OCI-LY7 (cell line): ENCODE measurements at regions not wholly inside any gene's neighbourhood (a gene's known extent, or its start where the extent isn't known, plus 50 kb on each side); places are given as distances from the start of the nearest gene placed in this dataset.

Experiments
- BruUV-seq: library from RNA; stranded (reverse); fragments of 400-500 nt; replicated peaks from 2 replicates; lab custom pipeline; 2021; lab: Mats Ljungman, UMichigan
- CTCF ChIA-PET: fragments of 300-600 bp; sonication (Branson Sonifier 250); formaldehyde crosslinking; loops from one replicate; lab custom pipeline; 2022; ENCODE audit warnings: antibody characterized with exemption; ENCODE audit not compliant: unreplicated experiment; lab: Charles Lee
- POLR2A ChIA-PET: fragments of 300-600 bp; sonication (Branson Sonifier 250); formaldehyde crosslinking; loops from one replicate; lab custom pipeline; 2022; ENCODE audit warnings: antibody characterized with exemption; lab: Charles Lee
- DNase-seq: peaks from one replicate; pipeline ENCODE4 v3.0.0-alpha.2; 2015; ENCODE audit warnings: low spot score
- H2AFZ ChIP-seq: fragments of 200-600 bp; sonication (generic), shearing (Covaris generic); 2 replicates; pipeline ENCODE4 v1.6.1; 2014; ENCODE audit warnings: mild to moderate bottlenecking, antibody characterized with exemption, low read length, moderate library complexity
- H3K27ac ChIP-seq: fragments of 200-600 bp; sonication (generic); 2 replicates; pipeline ENCODE4 v1.5.1; 2014; ENCODE audit warnings: mixed run types, low read depth, mild to moderate bottlenecking, moderate library complexity, low read length, inconsistent platforms; ENCODE audit not compliant: poor library complexity, severe bottlenecking
- H3K36me3 ChIP-seq: fragments of 200-600 bp; sonication (generic); 2 replicates; pipeline ENCODE4 v1.6.1; 2014; ENCODE audit warnings: mild to moderate bottlenecking, antibody characterized with exemption, low read length, moderate library complexity, mixed read lengths; ENCODE audit not compliant: insufficient read depth
- H3K4me1 ChIP-seq: fragments of 200-600 bp; sonication (generic); 2 replicates; pipeline ENCODE4 v1.5.1; 2014; ENCODE audit warnings: mild to moderate bottlenecking, low read length; ENCODE audit not compliant: insufficient read depth, poor library complexity, severe bottlenecking
- H3K4me2 ChIP-seq: fragments of 200-600 bp; sonication (generic); 2 replicates; pipeline ENCODE4 v1.6.1; 2014; ENCODE audit warnings: mild to moderate bottlenecking, low read length
- H3K4me3 ChIP-seq: fragments of 200-600 bp; sonication (generic); 2 replicates; pipeline ENCODE4 v1.5.1; 2014; ENCODE audit warnings: mild to moderate bottlenecking, low read depth, low read length; ENCODE audit not compliant: poor library complexity, severe bottlenecking
- H3K79me2 ChIP-seq: fragments of 200-600 bp; sonication (generic); 2 replicates; pipeline ENCODE4 v1.6.1; 2016; ENCODE audit warnings: low read depth, mild to moderate bottlenecking, low read length, moderate library complexity, mixed read lengths; ENCODE audit not compliant: insufficient read depth
- H3K9me2 ChIP-seq: fragments of 200-600 bp; sonication (generic); 2 replicates; pipeline ENCODE4 v1.6.1; 2016; ENCODE audit warnings: mild to moderate bottlenecking, low read length, mixed read lengths; ENCODE audit not compliant: insufficient read depth
- H3K9me3 ChIP-seq: fragments of 200-600 bp; sonication (generic); 2 replicates; pipeline ENCODE4 v1.6.1; 2014; ENCODE audit warnings: mild to moderate bottlenecking, mixed run types, low read length, mixed read lengths
- H4K20me1 ChIP-seq: fragments of 200-600 bp; sonication (generic); 2 replicates; pipeline ENCODE4 v1.6.1; 2014; ENCODE audit warnings: mild to moderate bottlenecking, antibody characterized with exemption, low read length, moderate library complexity, mixed read lengths; ENCODE audit not compliant: insufficient read depth
- CTCF ChIP-seq: fragments of 200-600 bp; sonication (generic); conservative IDR thresholded peaks from 2 replicates; pipeline ENCODE4 v1.5.1; 2014; ENCODE audit warnings: mild to moderate bottlenecking, antibody characterized with exemption, low read length, moderate library complexity, mixed read lengths
- EZH2phosphoT487 ChIP-seq: fragments of 200-600 bp; sonication (generic); IDR thresholded peaks from 2 replicates; pipeline ENCODE4 v1.6.1; 2018; ENCODE audit warnings: low read depth, borderline replicate concordance, mild to moderate bottlenecking, mixed run types, antibody characterized with exemption, low read length, moderate library complexity, mixed read lengths
- intact Hi-C: fragments of 100-400 bp; cut with micrococcal nuclease; formaldehyde crosslinking; loops from one replicate; pipeline ENCODE4 v1.10.0; 2022; ENCODE audit not compliant: unreplicated experiment

- no peaks in the 10 kb centered on the region for H3K9me2 ChIP-seq
- no peak for DNase-seq
- no peaks in the 10 kb centered on the region for H3K36me3 ChIP-seq
- no peaks in the 10 kb centered on the region for H3K79me2 ChIP-seq
- ChIA-PET CTCF (no interaction called here), POLR2A (interaction anchor here (1.4 kb wide), 1 partner anchor 69 kb away, joined by 3 read pairs; no protein-coding TSS in a partner anchor)
- no peak overlapping the region for H2AFZ ChIP-seq
- TF ChIP-seq CTCF, result no peak
- TF ChIP-seq EZH2phosphoT487, result no peak
- BruUV-seq, result no TSS peak
- H3K4me3 ChIP-seq, result no peak overlapping the region
- H3K27ac ChIP-seq, result no peak overlapping the region
- H3K9me3 ChIP-seq, result no peaks in the 10 kb centered on the region
- H4K20me1 ChIP-seq, result no peaks in the 10 kb centered on the region
- intact Hi-C loops, result no loop called here
- peaks cover 59% of the 10 kb centered on the region for H3K4me1 ChIP-seq
- no peak overlapping the region for H3K4me2 ChIP-seq
These were observed 320.2 kb downstream of the DLEU7 start for GRCh38 chr13:50523307-50523706.

GRCh38 chr13:50524560-50524959, 318.9 kb downstream of the DLEU7 start:
- DNase-seq, result no peak
- no TSS peak for BruUV-seq
- TF ChIP-seq EZH2phosphoT487 (no peak), CTCF (peak; percentile 35; the same call in 1 of the 2 replicates)
- H3K4me1 ChIP-seq, result peaks cover 60% of the 10 kb centered on the region
- H3K27ac ChIP-seq, result no peak overlapping the region
- no peak overlapping the region for H2AFZ ChIP-seq
- H3K36me3 ChIP-seq, result no peaks in the 10 kb centered on the region
- no peaks in the 10 kb centered on the region for H3K79me2 ChIP-seq
- H3K9me2 ChIP-seq, result no peaks in the 10 kb centered on the region
- no peak overlapping the region for H3K4me2 ChIP-seq
- CTCF ChIA-PET, result no interaction called here
- no peaks in the 10 kb centered on the region for H4K20me1 ChIP-seq
- no peaks in the 10 kb centered on the region for H3K9me3 ChIP-seq
- POLR2A ChIA-PET, result interaction anchor here (1.0 to 1.7 kb wide), 4 partner anchors 11 to 392 kb away, joined by 3 read pairs; no protein-coding TSS in a partner anchor
- intact Hi-C loops, result no loop called here
- H3K4me3 ChIP-seq, result no peak overlapping the region

- H3K9me2 ChIP-seq, result no peaks in the 10 kb centered on the region
- no peaks in the 10 kb centered on the region for H3K79me2 ChIP-seq
- TF ChIP-seq CTCF (no peak), EZH2phosphoT487 (no peak)
- peak overlapping the region; percentile 57 for H3K4me2 ChIP-seq
- H3K36me3 ChIP-seq, result no peaks in the 10 kb centered on the region
- peak overlapping the region; percentile 24 for H3K4me3 ChIP-seq
- H3K9me3 ChIP-seq, result no peaks in the 10 kb centered on the region
- intact Hi-C loops, result loop anchor here (1.0 to 5.0 kb wide), 6 partner anchors 14 to 444 kb away; no protein-coding TSS in a partner anchor
- peaks cover 63% of the 10 kb centered on the region for H3K4me1 ChIP-seq
- H4K20me1 ChIP-seq, result no peaks in the 10 kb centered on the region
- peak overlapping the region; percentile 54 for H3K27ac ChIP-seq
- CTCF ChIA-PET, result interaction anchor here (1.0 to 1.8 kb wide), 4 partner anchors 10 to 385 kb away, joined by 3 to 8 read pairs (median 4); no protein-coding TSS in a partner anchor
- no TSS peak for BruUV-seq
- H2AFZ ChIP-seq, result peak overlapping the region; percentile 73; the same call in 1 of the 2 replicates
- peak; percentile 48 for DNase-seq
- POLR2A ChIA-PET, result interaction anchor here (0.6 to 5.2 kb wide), 13 partner anchors 9 to 401 kb away, joined by 3 to 46 read pairs (median 4); no protein-coding TSS in a partner anchor
These were observed 316.8 kb downstream of the DLEU7 start for GRCh38 chr13:50526661-50527071.
